Endothelial cell (in vitro differentiated cells): ENCODE measurements at regions not wholly inside any gene's neighbourhood (a gene's known extent, or its start where the extent isn't known, plus 50 kb on each side); places are given as distances from the start of the nearest gene placed in this dataset.

ENCODE experiments used
- DNase-seq: peaks from one replicate; pipeline ENCODE4 v3.0.0; 2021; ENCODE audit warnings: low spot score
- H3K27ac Mint-ChIP-seq: one replicate; pipeline ENCODE4 v1.8.0; 2021; ENCODE audit warnings: mixed read lengths, inconsistent platforms; ENCODE audit not compliant: unreplicated experiment
- H3K27me3 Mint-ChIP-seq: one replicate; pipeline ENCODE4 v1.8.0; 2021; ENCODE audit warnings: mild to moderate bottlenecking, moderate library complexity, mixed read lengths, inconsistent platforms; ENCODE audit not compliant: unreplicated experiment
- H3K36me3 Mint-ChIP-seq: one replicate; pipeline ENCODE4 v1.8.0; 2021; ENCODE audit warnings: mild to moderate bottlenecking, low read depth, mixed read lengths, inconsistent platforms; ENCODE audit not compliant: unreplicated experiment
- H3K4me1 Mint-ChIP-seq: one replicate; pipeline ENCODE4 v1.8.0; 2021; ENCODE audit warnings: mild to moderate bottlenecking, mixed read lengths, inconsistent platforms; ENCODE audit not compliant: unreplicated experiment
- H3K4me3 Mint-ChIP-seq: one replicate; pipeline ENCODE4 v1.8.0; 2021; ENCODE audit warnings: mild to moderate bottlenecking, mixed read lengths, inconsistent platforms; ENCODE audit not compliant: unreplicated experiment
- H3K9me3 Mint-ChIP-seq: one replicate; pipeline ENCODE4 v1.8.0; 2021; ENCODE audit warnings: mixed read lengths, inconsistent platforms; ENCODE audit not compliant: unreplicated experiment
- TF ChIP-seq, protein P1 (sequence below): fragments of 200-600 bp; sonication (generic); IDR thresholded peaks from one replicate; pipeline ENCODE4 v1.5.0; 2021; ENCODE audit warnings: antibody characterized with exemption; ENCODE audit not compliant: unreplicated experiment

DNA sequence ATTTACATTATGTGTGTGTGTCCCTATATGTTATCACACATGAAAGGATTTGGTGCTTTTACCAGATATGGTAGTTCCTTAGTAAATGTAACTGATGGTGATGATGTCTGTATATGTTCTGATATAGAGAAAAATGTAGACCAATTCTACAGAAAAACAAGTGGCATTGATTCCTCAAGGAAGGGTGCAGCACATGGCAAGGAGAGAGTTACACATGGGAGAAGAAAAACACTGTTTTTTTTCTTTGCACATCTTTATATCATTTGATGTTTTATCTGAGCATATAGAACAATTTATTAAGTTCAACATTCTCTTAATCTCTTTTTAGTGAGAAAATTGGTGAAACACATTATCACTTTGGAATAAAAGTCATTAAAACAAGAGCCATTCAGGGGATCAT is 535.0 kb upstream of the KLF4 start:
- no peak for DNase-seq
- Mint-ChIP-seq H3K27ac (no peak overlapping the region), H3K4me3 (no peak overlapping the region), H3K4me1 (no peaks in the 10 kb centered on the region), H3K36me3 (no peaks in the 10 kb centered on the region), H3K9me3 (no peaks in the 10 kb centered on the region), H3K27me3 (peaks cover 1% of the 10 kb centered on the region)
- TF ChIP-seq, protein P1, sequence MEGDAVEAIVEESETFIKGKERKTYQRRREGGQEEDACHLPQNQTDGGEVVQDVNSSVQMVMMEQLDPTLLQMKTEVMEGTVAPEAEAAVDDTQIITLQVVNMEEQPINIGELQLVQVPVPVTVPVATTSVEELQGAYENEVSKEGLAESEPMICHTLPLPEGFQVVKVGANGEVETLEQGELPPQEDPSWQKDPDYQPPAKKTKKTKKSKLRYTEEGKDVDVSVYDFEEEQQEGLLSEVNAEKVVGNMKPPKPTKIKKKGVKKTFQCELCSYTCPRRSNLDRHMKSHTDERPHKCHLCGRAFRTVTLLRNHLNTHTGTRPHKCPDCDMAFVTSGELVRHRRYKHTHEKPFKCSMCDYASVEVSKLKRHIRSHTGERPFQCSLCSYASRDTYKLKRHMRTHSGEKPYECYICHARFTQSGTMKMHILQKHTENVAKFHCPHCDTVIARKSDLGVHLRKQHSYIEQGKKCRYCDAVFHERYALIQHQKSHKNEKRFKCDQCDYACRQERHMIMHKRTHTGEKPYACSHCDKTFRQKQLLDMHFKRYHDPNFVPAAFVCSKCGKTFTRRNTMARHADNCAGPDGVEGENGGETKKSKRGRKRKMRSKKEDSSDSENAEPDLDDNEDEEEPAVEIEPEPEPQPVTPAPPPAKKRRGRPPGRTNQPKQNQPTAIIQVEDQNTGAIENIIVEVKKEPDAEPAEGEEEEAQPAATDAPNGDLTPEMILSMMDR, result no peak

DNA sequence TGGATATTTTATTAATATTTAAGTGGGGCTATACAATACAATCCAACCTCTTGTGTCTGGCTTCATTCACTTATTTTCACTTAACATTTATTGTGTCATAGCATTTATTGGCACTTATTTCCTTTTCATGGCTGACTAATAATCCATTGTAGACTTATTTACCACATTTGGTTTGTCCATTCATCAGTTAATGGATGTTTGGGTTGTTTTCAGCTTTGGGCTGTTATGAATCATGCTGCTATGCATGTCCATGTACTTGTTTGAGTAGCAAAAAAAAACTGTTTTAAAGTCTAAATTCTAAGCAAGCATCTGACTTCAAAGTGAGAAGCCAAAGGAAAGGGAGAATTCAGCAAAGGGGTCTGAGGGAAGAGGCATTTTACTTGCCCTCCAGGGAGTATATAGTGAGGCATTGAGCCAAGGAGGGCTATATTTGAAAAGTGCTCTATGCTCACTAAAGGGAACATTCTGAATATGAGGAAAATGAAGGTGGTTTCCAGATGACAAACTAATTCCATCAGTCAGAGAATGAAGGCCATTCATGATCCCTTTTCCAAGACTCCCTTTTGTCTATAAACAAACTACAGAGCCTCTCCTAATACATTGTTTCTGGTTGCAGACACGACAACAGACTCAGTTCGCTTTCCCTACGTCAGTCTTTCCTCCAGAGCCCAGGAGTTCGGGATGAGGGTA is 532.8 kb upstream of the KLF4 start:
- no peak for DNase-seq
- TF ChIP-seq, protein P1, result no peak
- Mint-ChIP-seq H3K4me3 (no peak overlapping the region), H3K9me3 (no peaks in the 10 kb centered on the region), H3K27ac (no peak overlapping the region), H3K36me3 (no peaks in the 10 kb centered on the region), H3K4me1 (no peaks in the 10 kb centered on the region), H3K27me3 (peaks cover 1% of the 10 kb centered on the region)

DNA sequence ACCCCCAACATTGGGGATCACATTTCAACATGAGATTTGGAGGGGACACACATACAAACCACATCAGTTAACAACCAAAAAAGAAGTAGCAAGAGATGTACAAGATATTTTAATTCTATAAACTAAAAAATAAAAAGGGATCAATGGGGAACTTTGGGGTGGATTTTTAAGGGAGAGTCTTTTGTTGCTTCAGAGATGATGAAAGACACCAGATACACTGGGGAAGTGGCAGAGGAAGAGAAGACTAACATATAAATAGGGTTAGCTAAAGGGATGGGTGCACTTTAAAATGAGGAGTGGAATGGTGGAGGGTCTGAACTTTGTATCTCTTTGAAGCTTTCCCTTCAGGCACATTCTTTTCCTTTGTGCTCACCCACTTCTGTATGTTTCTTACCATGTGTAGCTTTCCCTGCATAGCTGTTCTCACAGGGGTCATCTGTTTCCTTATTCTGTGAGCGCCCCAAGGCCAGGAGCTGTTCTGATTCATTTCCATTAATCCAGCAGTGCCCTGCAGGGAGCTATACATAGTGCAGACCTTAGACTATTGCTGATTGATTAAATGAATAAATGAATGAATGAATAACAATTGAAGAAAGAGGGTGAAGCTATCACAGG is 531.6 kb upstream of the KLF4 start:
- Mint-ChIP-seq H3K27ac (no peak overlapping the region), H3K36me3 (no peaks in the 10 kb centered on the region), H3K9me3 (no peaks in the 10 kb centered on the region), H3K4me3 (no peak overlapping the region), H3K27me3 (peaks cover 1% of the 10 kb centered on the region), H3K4me1 (no peaks in the 10 kb centered on the region)
- DNase-seq, result no peak
- TF ChIP-seq, protein P1, result no peak

DNA sequence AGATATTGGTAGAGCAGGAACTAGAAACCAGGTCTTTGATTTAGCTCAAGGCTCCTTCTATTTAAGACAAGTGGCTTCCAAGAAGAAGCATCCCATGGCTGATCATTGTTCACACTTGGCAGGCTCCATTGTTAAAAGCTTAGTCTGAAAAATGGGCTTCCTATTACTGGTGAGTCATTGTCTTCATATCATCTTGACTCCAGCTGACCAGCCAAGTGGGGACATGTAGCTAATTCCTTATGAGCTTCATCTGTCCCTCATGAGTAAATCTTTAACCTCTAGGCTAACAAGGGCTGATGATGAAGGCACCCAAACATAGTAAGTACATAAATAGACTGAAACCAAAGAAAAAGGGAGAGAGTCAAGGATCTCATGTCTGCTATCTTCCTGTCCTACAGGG is 530.3 kb upstream of the KLF4 start:
- DNase-seq, result no peak
- Mint-ChIP-seq H3K9me3 (no peaks in the 10 kb centered on the region), H3K27me3 (peaks cover 1% of the 10 kb centered on the region), H3K4me1 (peaks cover 5% of the 10 kb centered on the region), H3K36me3 (no peaks in the 10 kb centered on the region), H3K27ac (no peak overlapping the region), H3K4me3 (no peak overlapping the region)
- TF ChIP-seq, protein P1, result no peak

DNA sequence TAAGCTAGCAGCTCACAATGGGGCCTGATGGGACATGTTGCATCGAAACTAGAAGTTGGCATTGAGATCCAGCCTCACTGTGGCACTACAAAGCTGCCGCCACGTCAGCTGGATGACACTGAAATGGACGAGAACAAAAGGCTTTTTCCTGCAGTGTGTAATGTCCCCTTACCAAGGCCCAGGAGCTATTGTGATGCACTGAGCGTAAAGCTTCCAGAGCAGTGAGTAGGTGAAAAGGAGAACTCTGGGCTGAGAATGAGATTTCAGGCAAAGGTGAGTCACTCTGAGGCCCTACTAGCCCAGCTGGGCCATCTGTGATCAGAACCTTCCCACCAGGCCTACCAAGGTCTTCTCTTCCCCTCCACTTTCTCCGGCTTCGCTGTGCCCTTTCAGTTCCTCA is 528.1 kb upstream of the KLF4 start:
- TF ChIP-seq, protein P1, result no peak
- Mint-ChIP-seq H3K27me3 (peaks cover 1% of the 10 kb centered on the region), H3K9me3 (no peaks in the 10 kb centered on the region), H3K27ac (no peak overlapping the region), H3K4me1 (peaks cover 5% of the 10 kb centered on the region), H3K36me3 (no peaks in the 10 kb centered on the region), H3K4me3 (no peak overlapping the region)
- no peak for DNase-seq
